AG09319 (cell line): ENCODE measurements at regions not wholly inside any gene's neighbourhood (a gene's known extent, or its start where the extent isn't known, plus 50 kb on each side); places are given as distances from the start of the nearest gene placed in this dataset.

Experiments
- DNase-seq: peaks from one replicate; pipeline ENCODE4 v3.0.0-alpha.2; 2010; ENCODE audit warnings: low read depth; ENCODE audit errors: extremely low read depth
- TF ChIP-seq, protein P1 (sequence below): IDR thresholded peaks from 2 replicates; pipeline ENCODE4 v1.5.1; 2011; ENCODE audit warnings: low read depth, mild to moderate bottlenecking, inconsistent platforms, low read length, moderate library complexity

DNA sequence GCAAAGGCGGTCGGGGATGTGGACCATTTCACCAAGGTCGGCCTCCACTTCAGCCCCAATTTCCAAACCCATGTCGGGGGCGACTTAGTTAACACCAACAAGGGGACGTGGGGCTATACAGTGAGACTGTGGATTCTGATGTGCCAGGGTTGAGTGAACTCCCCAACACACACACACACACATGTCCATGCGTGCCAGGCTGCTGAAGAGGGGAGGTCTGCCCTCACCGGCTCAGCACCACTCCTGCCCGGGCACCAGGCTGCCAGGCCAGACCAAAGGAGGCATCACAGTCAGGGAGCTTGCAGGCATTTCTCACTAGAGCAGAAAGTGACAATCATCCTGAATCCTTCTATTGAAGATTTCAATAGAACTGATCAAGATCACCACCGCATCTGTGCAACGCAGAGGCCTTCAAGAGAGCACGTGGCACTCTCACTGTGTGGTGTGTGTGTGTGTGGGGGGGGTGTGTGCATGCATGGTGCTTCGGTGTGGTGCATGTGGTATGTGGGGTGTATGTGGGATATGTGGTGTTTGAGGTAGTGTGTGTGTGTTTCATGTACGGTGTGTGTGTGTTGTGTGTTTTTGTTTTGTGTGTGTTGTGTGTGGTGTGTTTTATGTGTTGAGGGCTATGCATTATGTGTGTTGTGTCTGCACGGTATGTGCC is 403.5 kb upstream of the RNF32 start:
- DNase-seq = no peak
- TF ChIP-seq, protein P1, sequence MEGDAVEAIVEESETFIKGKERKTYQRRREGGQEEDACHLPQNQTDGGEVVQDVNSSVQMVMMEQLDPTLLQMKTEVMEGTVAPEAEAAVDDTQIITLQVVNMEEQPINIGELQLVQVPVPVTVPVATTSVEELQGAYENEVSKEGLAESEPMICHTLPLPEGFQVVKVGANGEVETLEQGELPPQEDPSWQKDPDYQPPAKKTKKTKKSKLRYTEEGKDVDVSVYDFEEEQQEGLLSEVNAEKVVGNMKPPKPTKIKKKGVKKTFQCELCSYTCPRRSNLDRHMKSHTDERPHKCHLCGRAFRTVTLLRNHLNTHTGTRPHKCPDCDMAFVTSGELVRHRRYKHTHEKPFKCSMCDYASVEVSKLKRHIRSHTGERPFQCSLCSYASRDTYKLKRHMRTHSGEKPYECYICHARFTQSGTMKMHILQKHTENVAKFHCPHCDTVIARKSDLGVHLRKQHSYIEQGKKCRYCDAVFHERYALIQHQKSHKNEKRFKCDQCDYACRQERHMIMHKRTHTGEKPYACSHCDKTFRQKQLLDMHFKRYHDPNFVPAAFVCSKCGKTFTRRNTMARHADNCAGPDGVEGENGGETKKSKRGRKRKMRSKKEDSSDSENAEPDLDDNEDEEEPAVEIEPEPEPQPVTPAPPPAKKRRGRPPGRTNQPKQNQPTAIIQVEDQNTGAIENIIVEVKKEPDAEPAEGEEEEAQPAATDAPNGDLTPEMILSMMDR = no peak

DNA sequence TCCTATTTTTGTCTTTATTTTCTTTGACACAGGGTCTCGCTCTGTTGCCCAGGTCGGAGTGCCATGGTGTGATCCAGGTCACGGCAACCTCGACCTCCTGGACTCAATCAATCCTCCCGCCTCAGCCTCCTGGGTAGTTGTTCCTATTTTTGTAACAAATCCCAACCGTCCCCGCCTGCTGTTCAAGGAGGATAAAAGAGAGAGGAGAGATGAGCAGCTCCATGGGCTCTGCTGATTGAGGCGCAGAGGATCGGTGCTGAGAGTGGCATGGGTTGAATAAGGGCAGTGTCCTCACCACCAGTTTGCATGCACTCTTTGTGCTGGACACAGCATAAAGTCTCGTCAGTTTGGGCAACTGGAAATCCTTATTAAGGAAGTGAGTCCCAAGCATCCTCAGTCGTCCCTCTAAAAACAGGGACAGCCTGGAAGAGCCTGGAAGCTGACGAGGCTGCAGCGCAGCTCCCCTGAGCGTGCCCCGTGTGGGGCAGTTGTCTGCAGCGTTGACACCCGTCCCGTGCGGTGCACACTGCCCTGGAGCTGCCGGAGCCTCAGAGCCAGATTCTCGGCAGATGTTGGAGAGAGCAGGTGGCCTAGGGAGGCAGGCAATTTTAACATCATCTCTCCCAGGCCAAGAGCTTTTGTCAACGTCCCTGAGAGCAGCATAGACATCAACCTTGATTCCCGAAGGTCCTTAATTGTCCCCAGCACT is 404.2 kb upstream of the RNF32 start:
- no peak for DNase-seq
- TF ChIP-seq, protein P1 = no peak

DNA sequence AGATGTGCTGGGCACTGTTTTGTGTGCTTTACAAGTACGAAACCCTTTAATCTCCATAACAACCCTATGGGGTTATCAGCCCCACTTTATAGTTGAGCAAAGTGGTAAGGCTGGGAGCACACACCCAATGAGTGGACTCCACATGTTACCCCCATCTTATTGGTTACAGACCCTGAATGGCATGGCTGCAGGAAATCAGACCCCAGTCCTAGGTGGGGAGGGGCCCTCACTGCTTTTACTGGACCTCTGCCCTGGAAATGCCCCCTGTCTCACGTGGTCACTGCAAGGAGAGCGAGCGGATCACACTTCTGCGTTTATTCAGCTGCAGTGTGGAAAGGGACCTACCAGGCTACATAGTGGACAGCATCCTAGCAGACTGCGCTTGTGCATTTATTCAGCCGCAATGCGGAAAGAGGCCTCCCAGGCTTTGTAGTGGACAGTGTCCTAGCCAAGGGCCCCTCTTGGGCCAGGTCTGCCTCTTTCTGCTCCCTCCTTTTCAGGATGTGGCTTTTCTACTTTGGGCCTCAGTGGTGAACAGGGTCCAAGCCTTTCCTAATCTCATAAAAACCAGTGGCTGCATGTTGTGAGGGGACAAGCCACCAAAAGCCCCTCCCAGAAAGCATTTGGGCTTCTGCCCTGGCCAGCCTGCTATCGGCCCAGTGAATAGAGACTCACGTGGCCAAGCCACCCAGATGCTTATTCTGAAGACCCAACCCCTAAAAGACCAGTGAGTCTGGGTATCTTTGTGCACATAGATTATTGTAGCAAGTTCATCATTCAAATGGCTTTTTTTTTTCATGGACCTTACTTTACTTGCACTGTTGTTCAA is 405.7 kb upstream of the RNF32 start:
- no peak for DNase-seq
- TF ChIP-seq, protein P1 = no peak

DNA sequence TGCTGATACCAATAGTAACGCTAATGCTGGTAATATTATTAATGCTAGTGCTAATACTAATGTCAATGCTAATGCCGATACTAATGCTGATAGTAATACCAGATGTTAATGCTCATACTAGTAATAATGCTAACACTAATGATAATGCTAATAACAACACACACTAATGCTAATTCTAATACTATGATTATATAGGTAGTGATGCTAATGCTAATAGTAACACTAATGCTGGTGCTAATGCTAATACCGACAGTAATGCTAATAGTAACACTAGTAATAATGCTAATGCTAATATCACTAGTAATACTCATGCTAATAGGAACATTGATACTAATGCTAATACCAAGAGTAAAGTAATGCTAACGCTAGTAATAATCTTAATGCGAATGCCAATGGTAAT is 406.4 kb upstream of the RNF32 start:
- no peak for DNase-seq
- TF ChIP-seq, protein P1 = no peak

DNA sequence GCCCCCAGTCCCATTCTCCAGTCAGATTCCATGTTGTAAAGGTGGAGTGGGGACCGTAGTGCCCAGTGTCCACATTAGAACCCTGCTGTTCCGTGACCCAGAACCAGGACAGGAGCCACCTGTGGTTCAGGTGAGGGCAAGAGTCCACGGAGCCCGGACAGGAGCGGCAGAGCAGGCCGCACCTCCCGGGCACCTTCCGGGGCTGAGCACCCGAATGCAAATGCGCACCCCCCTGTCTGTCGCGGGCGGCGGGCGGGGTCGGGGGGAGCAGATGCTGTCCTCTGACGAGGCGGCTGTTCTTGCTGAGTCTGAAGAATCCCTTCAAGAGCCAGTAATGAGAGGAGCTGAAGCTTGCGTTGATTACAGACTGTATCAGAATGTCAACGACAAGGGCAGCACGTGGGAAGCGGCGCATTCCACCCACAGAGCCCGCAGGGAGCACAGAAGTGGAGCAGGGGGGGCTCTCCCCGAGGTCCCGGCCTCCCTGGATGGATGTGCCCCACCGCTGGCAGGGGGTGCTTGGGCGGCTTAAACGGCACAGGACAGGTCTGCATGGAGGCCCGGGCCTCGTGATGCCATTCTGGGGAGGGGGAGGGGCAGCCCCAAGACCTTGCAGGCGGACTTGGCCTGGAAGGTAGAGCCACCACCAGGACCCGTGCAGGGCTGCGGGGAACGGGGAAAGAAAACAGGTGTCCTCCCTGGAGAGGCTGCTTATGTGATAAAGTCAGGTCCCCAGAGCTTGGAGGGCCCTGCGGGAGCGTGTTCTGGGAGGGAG is 407.5 kb upstream of the RNF32 start:
- no peak for DNase-seq
- TF ChIP-seq, protein P1 = no peak

DNA sequence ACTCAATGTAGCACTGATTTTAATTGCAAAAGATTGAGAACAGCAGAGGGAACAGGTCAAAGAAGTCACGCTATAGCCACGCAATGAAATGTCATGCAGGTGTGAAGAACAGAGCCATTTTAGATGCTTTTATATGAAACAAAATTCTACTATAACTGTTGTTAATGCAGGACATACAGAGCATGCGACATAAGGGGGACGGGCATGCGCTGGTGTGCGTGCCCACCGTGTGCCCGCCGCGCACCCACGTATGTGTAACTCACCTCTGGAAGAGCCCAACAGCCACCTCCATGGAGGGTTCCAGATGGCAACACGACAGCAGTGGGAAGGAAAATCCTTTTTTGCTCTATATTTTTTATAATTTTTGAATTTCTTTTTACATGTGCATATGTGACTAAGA is 410.0 kb upstream of the RNF32 start:
- TF ChIP-seq, protein P1 = no peak
- no peak for DNase-seq
